ENCODE measurements at regions not wholly inside any gene's neighbourhood (a gene's known extent, or its start where the extent isn't known, plus 50 kb on each side); places are given as distances from the start of the nearest gene placed in this dataset.

GRCh38 chr5:13533833-13534232 is 410.7 kb downstream of the DNAH5 start:
- no peak for TF ChIP-seq CTCF (IDR thresholded peaks at IDR 0.05)
- no peak for TF ChIP-seq POLR2A (IDR thresholded peaks at IDR 0.05)

Measured in Peyer's patch (tissue), 4 donors.